HT1080 (cell line): ENCODE measurements at regions not wholly inside any gene's neighbourhood (a gene's known extent, or its start where the extent isn't known, plus 50 kb on each side); places are given as distances from the start of the nearest gene placed in this dataset.
"Not testable (repeated sequence)": the region's sequence is repeated elsewhere in the genome, so short reads cannot be mapped to it uniquely, and the experiment has no call there.

Source experiments
- DNase-seq: peaks from one replicate; pipeline ENCODE4 v3.0.0-alpha.2; 2015; ENCODE audit warnings: low read depth

GRCh38 chr20:56766528-56766927 lies 137.4 kb downstream of the TFAP2C start:
- no peak for DNase-seq

- DNase-seq: no peak
Measured at GRCh38 chr20:56769921-56770600, 141.0 kb downstream of the TFAP2C start.

- no peak for DNase-seq
Measured at GRCh38 chr20:56773749-56774148, 144.6 kb downstream of the TFAP2C start.

- DNase-seq: no peak
Measured at GRCh38 chr20:56774873-56775272, 145.8 kb downstream of the TFAP2C start.

GRCh38 chr20:56776345-56776744 lies 147.2 kb downstream of the TFAP2C start:
- DNase-seq: no peak

GRCh38 chr20:56778765-56779195 lies 149.7 kb downstream of the TFAP2C start:
- no peak for DNase-seq

- no peak for DNase-seq
Measured at GRCh38 chr20:56779452-56780143, 150.5 kb downstream of the TFAP2C start.

- DNase-seq: no peak
Measured at GRCh38 chr20:56780266-56780665, 151.2 kb downstream of the TFAP2C start.

GRCh38 chr20:56781108-56781739 lies 152.1 kb downstream of the TFAP2C start:
- no peak for DNase-seq

- DNase-seq: not testable (repeated sequence)
Measured at GRCh38 chr20:56781987-56782560, 153.0 kb downstream of the TFAP2C start.

- DNase-seq: not testable (repeated sequence)
Measured at GRCh38 chr20:56782814-56783213, 153.7 kb downstream of the TFAP2C start.

GRCh38 chr20:56783826-56784225 lies 154.7 kb downstream of the TFAP2C start:
- DNase-seq: no peak

GRCh38 chr20:56786503-56786902 lies 157.4 kb downstream of the TFAP2C start:
- no peak for DNase-seq

GRCh38 chr20:56788041-56788670 lies 159.1 kb downstream of the TFAP2C start:
- DNase-seq: peak; percentile 99

- DNase-seq: peak; percentile 67
Measured at GRCh38 chr20:56788671-56789610, 159.8 kb downstream of the TFAP2C start.

GRCh38 chr20:56793916-56794315 lies 164.8 kb downstream of the TFAP2C start:
- DNase-seq: no peak

- DNase-seq: peak; percentile 10
Measured at GRCh38 chr20:56795492-56795891, 166.4 kb downstream of the TFAP2C start.

GRCh38 chr20:56796345-56796744 lies 167.2 kb downstream of the TFAP2C start:
- no peak for DNase-seq

- DNase-seq: no peak
Measured at GRCh38 chr20:56797023-56797422, 167.9 kb downstream of the TFAP2C start.

GRCh38 chr20:56798634-56799033 lies 169.5 kb downstream of the TFAP2C start:
- no peak for DNase-seq

GRCh38 chr20:56799187-56799586 lies 170.1 kb downstream of the TFAP2C start:
- no peak for DNase-seq
